Endothelial cell of umbilical vein (primary cell): ENCODE measurements at regions not wholly inside any gene's neighbourhood (a gene's known extent, or its start where the extent isn't known, plus 50 kb on each side); places are given as distances from the start of the nearest gene placed in this dataset.

Source experiments
- EZH2 ChIP-seq: IDR thresholded peaks from 2 replicates; pipeline ENCODE4 v1.6.1; 2012; ENCODE audit warnings: borderline replicate concordance, low read depth, mild to moderate bottlenecking, moderate library complexity, low read length, inconsistent platforms; ENCODE audit not compliant: severe bottlenecking
- JUN ChIP-seq: IDR thresholded peaks from 2 replicates; pipeline ENCODE4 v1.6.1; 2011; ENCODE audit warnings: borderline replicate concordance, low read depth; ENCODE audit not compliant: insufficient read length, insufficient read depth
- POLR2A ChIP-seq: IDR thresholded peaks from 2 replicates; pipeline ENCODE4 v1.6.1; 2012; ENCODE audit warnings: low read depth, mild to moderate bottlenecking, control low read depth, low read length
- POLR2AphosphoS5 ChIP-seq: IDR thresholded peaks from 2 replicates; pipeline ENCODE4 v1.6.1; 2012; ENCODE audit warnings: low read depth, mild to moderate bottlenecking, control low read depth, low read length, moderate library complexity; ENCODE audit not compliant: insufficient read depth
- TF ChIP-seq, protein P1 (sequence below), 2 donors: IDR thresholded peaks; 1 replicate in 1 of 2; 2 replicates in 1 of 2; pipeline ENCODE4 v1.5.1; 2011; ENCODE audit warnings: low read length in 2 of 2, mild to moderate bottlenecking in 2 of 2, moderate library complexity in 2 of 2, control low read depth in 1 of 2, inconsistent platforms in 1 of 2, low read depth in 1 of 2; ENCODE audit not compliant: insufficient read depth in 1 of 2; ENCODE audit errors: extremely low read depth in 1 of 2

DNA sequence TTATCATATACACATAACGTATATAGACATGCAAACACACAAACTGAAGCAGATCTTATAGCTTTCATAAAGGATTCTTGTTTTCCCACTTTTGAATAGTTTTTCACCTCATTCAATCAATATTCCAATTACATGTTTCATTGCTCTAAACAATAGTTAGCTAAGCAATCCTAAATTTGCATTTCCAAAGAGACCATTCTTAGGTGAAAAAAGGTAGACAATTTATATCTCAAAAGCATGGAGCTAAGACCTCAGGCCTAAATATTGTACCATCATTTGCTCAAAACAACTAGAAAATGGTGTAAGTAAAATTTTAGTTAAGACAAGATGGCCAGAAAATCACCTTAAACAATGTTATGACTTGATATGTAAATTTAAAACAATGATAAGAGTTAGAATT is 1148.5 kb upstream of the DIAPH2 start:
- TF ChIP-seq, protein P1, sequence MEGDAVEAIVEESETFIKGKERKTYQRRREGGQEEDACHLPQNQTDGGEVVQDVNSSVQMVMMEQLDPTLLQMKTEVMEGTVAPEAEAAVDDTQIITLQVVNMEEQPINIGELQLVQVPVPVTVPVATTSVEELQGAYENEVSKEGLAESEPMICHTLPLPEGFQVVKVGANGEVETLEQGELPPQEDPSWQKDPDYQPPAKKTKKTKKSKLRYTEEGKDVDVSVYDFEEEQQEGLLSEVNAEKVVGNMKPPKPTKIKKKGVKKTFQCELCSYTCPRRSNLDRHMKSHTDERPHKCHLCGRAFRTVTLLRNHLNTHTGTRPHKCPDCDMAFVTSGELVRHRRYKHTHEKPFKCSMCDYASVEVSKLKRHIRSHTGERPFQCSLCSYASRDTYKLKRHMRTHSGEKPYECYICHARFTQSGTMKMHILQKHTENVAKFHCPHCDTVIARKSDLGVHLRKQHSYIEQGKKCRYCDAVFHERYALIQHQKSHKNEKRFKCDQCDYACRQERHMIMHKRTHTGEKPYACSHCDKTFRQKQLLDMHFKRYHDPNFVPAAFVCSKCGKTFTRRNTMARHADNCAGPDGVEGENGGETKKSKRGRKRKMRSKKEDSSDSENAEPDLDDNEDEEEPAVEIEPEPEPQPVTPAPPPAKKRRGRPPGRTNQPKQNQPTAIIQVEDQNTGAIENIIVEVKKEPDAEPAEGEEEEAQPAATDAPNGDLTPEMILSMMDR (IDR thresholded peaks at IDR 0.05; ENCODE audit: extremely low read depth in 1 of 2, insufficient read depth in 1 of 2, low read depth in 1 of 2, low read length in 2 of 2) = no peak
- TF ChIP-seq JUN (no peak), EZH2 (no peak), POLR2AphosphoS5 (no peak), POLR2A (no peak)
